VCaP (cell line): ENCODE measurements at regions not wholly inside any gene's neighbourhood (a gene's known extent, or its start where the extent isn't known, plus 50 kb on each side); places are given as distances from the start of the nearest gene placed in this dataset.

Source experiments
- H3K27ac ChIP-seq: fragments of 450-650 bp; 2 replicates; pipeline ENCODE4 v1.5.1; 2017
- TF ChIP-seq, protein P1 (sequence below): fragments of 450-650 bp; conservative IDR thresholded peaks from 2 replicates; pipeline ENCODE4 v1.5.1; 2017; ENCODE audit warnings: mild to moderate bottlenecking, moderate library complexity

DNA sequence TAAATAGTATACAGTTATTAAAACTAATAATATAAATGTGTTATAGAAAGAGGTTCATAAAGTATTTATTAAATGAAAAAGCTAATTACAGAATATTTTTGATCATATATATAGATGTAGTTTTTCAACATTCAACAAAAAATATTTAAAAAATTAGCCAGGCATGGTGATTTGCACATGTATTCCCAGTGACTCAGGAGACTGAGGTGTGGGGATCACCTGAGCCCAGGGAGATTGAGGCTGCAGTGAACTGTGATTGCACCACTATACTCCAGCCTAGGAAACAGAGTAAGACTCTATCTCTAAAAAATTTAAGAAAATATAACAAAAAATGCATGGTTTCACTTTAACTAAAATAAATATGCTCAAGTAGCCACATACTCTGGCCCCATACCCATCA is 118.0 kb upstream of the SEMA3C start:
- TF ChIP-seq, protein P1, sequence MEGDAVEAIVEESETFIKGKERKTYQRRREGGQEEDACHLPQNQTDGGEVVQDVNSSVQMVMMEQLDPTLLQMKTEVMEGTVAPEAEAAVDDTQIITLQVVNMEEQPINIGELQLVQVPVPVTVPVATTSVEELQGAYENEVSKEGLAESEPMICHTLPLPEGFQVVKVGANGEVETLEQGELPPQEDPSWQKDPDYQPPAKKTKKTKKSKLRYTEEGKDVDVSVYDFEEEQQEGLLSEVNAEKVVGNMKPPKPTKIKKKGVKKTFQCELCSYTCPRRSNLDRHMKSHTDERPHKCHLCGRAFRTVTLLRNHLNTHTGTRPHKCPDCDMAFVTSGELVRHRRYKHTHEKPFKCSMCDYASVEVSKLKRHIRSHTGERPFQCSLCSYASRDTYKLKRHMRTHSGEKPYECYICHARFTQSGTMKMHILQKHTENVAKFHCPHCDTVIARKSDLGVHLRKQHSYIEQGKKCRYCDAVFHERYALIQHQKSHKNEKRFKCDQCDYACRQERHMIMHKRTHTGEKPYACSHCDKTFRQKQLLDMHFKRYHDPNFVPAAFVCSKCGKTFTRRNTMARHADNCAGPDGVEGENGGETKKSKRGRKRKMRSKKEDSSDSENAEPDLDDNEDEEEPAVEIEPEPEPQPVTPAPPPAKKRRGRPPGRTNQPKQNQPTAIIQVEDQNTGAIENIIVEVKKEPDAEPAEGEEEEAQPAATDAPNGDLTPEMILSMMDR, result no peak
- no peak overlapping the region for H3K27ac ChIP-seq

DNA sequence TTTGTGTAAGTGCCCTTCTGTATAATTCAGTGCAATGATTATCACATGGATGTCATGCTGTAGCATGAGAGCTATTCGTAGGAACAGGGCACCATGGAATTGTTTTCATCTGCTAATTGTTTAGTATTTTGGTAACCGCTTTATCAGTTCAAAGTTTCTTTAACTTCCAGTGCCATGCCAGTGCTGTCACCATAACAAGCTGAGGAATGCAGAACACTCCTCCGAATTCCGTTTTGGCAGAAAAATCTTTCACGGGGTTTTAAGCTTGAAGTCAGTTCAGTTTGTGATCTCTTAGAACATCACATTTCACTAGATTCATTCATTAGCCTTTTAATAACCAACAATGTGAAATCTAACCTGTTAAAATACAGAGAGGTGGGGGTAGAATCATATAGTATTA is 117.2 kb upstream of the SEMA3C start:
- no peak overlapping the region for H3K27ac ChIP-seq
- TF ChIP-seq, protein P1, result no peak

DNA sequence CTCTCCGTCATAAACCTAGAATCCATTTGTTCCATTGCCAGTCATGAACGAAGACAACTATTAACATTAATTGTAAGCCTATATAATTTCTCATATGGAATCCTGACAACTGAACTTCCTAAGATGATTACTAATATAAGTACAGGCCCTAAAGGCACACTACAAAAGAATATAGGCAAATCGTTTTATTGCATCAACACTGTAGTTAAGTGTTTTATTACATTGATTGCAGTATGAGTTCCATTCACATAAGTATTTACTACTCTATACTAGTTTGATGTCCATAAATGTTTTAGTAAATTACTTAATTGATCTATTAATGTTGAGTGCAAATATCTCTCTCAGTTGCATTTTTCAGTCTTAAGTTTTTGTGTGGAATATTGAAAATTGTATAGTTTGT is 113.1 kb upstream of the SEMA3C start:
- TF ChIP-seq, protein P1, result no peak
- H3K27ac ChIP-seq, result no peak overlapping the region

DNA sequence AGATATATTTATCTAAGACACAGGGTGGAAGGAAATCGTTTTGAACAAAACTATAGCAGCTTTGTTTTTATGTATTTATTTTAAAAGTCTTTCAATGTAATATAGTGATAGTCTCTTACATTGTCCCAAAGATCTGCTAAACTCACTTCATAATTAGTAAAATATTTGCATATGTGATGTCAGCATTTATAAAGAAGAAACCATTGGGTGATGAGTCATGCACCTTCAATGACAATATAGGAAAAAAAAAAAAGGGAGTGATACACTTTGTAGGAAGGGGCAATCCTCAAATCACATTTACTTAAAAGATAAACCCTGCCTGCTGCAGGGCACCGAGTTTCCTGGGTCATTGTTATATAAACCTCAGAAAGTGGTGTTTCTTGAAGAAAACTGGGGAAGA is 112.4 kb upstream of the SEMA3C start:
- no peak overlapping the region for H3K27ac ChIP-seq
- TF ChIP-seq, protein P1, result no peak

DNA sequence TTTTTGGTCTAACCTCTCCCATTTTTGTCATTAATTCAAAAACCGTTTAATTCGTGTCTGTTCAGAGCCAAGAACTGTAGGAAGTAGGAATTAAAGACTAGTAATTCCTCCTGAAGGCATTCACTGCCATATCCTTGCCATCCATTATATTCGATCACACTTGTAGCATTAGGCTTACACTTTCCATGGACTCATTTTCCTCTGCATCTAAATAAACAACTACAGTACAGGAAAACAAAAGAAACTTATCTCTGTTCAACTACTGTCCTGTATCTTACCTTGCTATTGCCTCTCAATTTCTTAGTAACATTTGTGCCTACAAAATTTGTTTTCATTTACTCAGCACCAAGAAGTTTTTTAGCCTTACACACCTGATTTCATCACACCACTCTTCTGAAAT is 111.6 kb upstream of the SEMA3C start:
- H3K27ac ChIP-seq, result no peak overlapping the region
- TF ChIP-seq, protein P1, result no peak

DNA sequence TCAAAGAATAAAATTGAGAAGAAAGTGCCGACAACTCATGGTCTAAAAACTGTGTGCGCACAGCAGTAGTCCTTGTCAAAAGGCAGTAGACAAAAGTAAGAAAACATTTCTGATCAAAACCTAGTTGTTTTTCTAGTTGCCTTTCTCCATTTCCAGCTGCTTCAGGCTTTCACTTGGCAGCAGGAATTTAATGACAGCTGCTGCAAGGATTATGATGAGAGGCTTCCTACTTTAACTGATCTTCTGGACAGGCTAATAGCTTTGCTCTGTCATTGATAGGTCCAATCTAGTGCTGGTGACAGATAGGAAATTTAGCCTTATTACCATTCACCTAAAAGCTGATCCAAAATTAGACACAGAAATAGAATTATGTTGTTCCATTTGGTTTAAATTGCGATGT is 110.7 kb upstream of the SEMA3C start:
- H3K27ac ChIP-seq, result no peak overlapping the region
- TF ChIP-seq, protein P1, result no peak

DNA sequence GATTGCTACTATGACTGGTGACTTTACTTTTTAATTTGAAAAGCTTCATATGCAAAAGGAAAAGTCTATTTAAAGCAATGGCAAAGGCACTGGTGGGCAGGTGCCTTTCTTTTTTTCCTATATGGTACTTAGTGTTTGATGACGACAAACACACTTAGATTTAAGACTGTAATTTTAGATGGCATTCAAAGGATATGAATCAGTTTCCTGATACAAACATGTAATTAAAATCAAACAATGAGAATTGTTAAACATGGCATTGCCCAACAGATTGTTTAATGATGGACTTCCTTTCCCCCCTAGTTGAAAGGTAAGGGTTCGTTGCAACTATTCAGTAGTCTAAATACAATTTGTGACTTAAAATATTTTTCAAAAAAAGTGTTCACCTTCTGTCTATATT is 106.5 kb upstream of the SEMA3C start:
- no peak overlapping the region for H3K27ac ChIP-seq
- TF ChIP-seq, protein P1, result no peak

DNA sequence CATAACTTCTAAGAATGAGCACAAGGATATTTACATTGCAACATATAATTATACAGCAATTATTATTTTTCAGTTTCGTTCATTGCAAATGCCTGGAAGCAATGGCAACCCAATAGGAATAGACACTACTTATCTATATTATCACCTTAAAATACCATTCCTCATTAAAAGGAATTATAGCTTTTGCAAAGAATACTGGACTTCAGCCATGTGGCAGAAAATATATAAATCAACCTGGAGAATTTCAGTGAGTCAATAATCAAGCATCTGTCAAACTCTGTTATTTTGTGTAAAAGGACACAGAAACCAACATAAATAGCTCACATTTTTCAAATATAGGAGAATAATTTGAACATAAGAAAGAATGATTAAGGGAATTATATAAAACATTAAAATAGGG is 96.1 kb upstream of the SEMA3C start:
- TF ChIP-seq, protein P1, result no peak
- H3K27ac ChIP-seq, result no peak overlapping the region
